ENCODE measurements at regions not wholly inside any gene's neighbourhood (a gene's known extent, or its start where the extent isn't known, plus 50 kb on each side); places are given as distances from the start of the nearest gene placed in this dataset.
"Not testable (repeated sequence)": the region's sequence is repeated elsewhere in the genome, so short reads cannot be mapped to it uniquely, and the experiment has no call there.

DNA sequence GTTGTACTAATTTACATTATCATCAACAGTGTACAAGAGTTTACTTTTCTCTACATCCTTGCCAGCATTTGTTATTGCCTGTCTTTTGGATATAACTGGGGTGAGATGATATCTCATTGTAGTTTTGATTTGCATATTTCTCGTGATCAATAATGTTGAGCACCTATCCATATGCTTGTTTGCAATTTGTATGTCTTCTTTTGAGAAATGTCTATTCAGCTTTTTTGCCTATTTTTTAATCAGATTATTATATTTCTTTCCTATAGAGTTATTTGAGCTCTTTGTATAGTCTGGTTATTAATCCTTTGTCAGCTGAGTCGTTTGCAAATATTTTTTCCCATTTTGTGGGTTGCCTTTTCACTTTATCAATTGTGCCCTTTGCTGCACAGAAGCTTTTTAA lies 540.8 kb upstream of the SGO1 start:
- peaks cover 0 to 4% (median 0%) of the 10 kb centered on the region in 3 donors for H3K36me3 Mint-ChIP-seq
- H3K9me3 Mint-ChIP-seq = peaks cover 3 to 84% (median 32%) of the 10 kb centered on the region in 6 donors
- no peaks in the 10 kb centered on the region for H3K4me1 Mint-ChIP-seq
- H3K4me3 Mint-ChIP-seq = no peak overlapping the region
- H3K27ac Mint-ChIP-seq = no peak overlapping the region
- no peaks in the 10 kb centered on the region for H3K27me3 Mint-ChIP-seq (ENCODE audit: low read depth in 3 of 3)
- DNase-seq = no peak

- no peaks in the 10 kb centered on the region for H3K4me1 Mint-ChIP-seq
- no peak for DNase-seq
- no peaks in the 10 kb centered on the region for H3K27me3 Mint-ChIP-seq (ENCODE audit: low read depth in 3 of 3)
- H3K27ac Mint-ChIP-seq = no peak overlapping the region
- H3K36me3 Mint-ChIP-seq = no peaks in the 10 kb centered on the region
- H3K4me3 Mint-ChIP-seq = no peak overlapping the region
- H3K9me3 Mint-ChIP-seq = peaks cover 9 to 79% (median 31%) of the 10 kb centered on the region in 6 donors
These were observed 538.2 kb upstream of the SGO1 start for GRCh38 chr3:20724241-20724640.

GRCh38 chr3:20716425-20716824 lies 530.4 kb upstream of the SGO1 start:
- peaks cover 19 to 58% (median 32%) of the 10 kb centered on the region in 6 donors for H3K9me3 Mint-ChIP-seq
- H3K4me3 Mint-ChIP-seq; H3K36me3 Mint-ChIP-seq; DNase-seq; H3K4me1 Mint-ChIP-seq; H3K27me3 Mint-ChIP-seq (ENCODE audit: low read depth in 3 of 3); H3K27ac Mint-ChIP-seq: not testable (repeated sequence)

DNA sequence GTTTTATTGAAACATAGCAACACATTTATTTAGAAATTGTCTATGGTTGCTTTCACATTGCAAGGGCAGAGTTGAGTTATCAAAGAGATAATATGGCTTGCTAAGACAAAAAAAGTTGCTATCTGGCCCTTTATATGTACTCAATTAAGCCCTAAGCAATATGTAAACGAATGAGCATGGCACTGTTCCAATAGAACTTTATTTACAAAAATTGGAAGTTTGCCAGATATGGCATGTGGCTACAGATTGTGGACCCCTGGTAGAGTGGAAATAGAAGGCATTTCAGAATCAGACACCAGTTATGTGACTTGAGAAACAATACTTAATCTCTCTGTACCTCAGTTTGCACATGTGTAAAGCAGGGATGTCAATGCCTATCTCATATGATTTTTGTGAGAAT lies 515.6 kb upstream of the SGO1 start:
- no peaks in the 10 kb centered on the region for H3K4me1 Mint-ChIP-seq
- H3K4me3 Mint-ChIP-seq = no peak overlapping the region
- H3K9me3 Mint-ChIP-seq = peaks cover 4 to 45% (median 21%) of the 10 kb centered on the region in 6 donors
- no peak for DNase-seq
- H3K27me3 Mint-ChIP-seq (ENCODE audit: low read depth in 3 of 3) = no peaks in the 10 kb centered on the region
- H3K36me3 Mint-ChIP-seq = no peaks in the 10 kb centered on the region
- no peak overlapping the region for H3K27ac Mint-ChIP-seq

- Mint-ChIP-seq H3K9me3 (peaks cover 4 to 39% (median 17%) of the 10 kb centered on the region in 6 donors), H3K27me3 (ENCODE audit: low read depth in 3 of 3) (no peaks in the 10 kb centered on the region), H3K36me3 (no peaks in the 10 kb centered on the region), H3K4me1 (no peaks in the 10 kb centered on the region), H3K4me3 (no peak overlapping the region), H3K27ac (no peak overlapping the region)
- no peak for DNase-seq
These were observed 514.7 kb upstream of the SGO1 start for GRCh38 chr3:20700714-20701113.

GRCh38 chr3:20698896-20699295 lies 512.9 kb upstream of the SGO1 start:
- H3K36me3 Mint-ChIP-seq = no peaks in the 10 kb centered on the region

DNA sequence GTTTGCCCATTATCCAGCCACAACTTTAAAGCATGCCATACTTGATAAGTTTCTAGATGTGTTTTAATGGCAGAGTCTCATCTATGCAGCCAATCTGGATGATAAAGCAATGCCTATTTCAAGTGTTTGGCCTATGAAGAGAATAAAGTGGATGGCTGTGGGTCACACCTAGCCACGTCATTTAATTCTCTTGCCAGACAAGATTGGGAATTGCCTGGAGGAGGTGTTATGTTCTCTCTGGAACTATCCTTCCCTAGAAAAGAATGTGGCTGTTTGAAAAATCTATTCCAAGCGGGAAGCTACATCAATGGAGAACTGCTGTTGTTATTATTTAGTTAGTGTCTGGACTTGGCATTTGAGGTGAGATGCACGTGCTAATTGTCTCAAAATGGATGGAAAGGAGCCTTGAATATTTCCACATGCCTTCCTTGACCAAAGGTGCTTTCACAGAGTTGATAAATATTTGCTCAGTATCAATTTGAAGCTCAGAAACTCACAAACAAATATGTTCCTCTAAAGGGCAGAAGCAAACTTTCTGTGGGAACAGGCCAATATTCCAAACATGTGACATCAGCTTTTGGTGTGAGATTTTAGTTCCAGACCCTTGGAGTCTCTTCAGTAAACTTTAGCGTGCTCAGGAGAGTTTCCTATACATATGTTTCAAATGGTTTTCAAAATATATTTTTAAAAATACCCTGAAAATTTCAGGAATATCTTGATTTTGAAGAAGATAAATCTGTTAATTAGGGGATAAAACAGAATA lies 510.6 kb upstream of the SGO1 start:
- Mint-ChIP-seq H3K36me3 (no peaks in the 10 kb centered on the region), H3K9me3 (peaks cover 5 to 39% (median 13%) of the 10 kb centered on the region in 6 donors), H3K27me3 (ENCODE audit: low read depth in 3 of 3) (no peaks in the 10 kb centered on the region), H3K4me3 (no peak overlapping the region), H3K27ac (no peak overlapping the region), H3K4me1 (no peaks in the 10 kb centered on the region)
- no peak for DNase-seq

More at GRCh38 chr3:20698896-20699295, 512.9 kb upstream of the SGO1 start:
- Mint-ChIP-seq H3K4me1 (no peaks in the 10 kb centered on the region), H3K27ac (no peak overlapping the region), H3K27me3 (ENCODE audit: low read depth in 3 of 3) (no peaks in the 10 kb centered on the region), H3K4me3 (no peak overlapping the region), H3K9me3 (peaks cover 4 to 40% (median 20%) of the 10 kb centered on the region in 6 donors)
- no peak for DNase-seq

- no peak for DNase-seq
- Mint-ChIP-seq H3K36me3 (no peaks in the 10 kb centered on the region), H3K27me3 (ENCODE audit: low read depth in 3 of 3) (no peaks in the 10 kb centered on the region), H3K4me1 (no peaks in the 10 kb centered on the region), H3K9me3 (peaks cover 5 to 54% (median 26%) of the 10 kb centered on the region in 6 donors), H3K27ac (no peak overlapping the region), H3K4me3 (no peak overlapping the region)
These were observed 506.7 kb upstream of the SGO1 start for GRCh38 chr3:20692675-20693074.

- Mint-ChIP-seq H3K36me3 (peaks cover 0 to 7% (median 0%) of the 10 kb centered on the region in 3 donors), H3K4me3 (no peak overlapping the region), H3K27ac (no peak overlapping the region), H3K27me3 (ENCODE audit: low read depth in 3 of 3) (peaks cover 0 to 1% (median 0%) of the 10 kb centered on the region in 3 donors), H3K4me1 (no peaks in the 10 kb centered on the region), H3K9me3 (peaks cover 24 to 85% (median 41%) of the 10 kb centered on the region in 6 donors)
- DNase-seq = no peak
These were observed 497.9 kb upstream of the SGO1 start for GRCh38 chr3:20683910-20684309.

DNA sequence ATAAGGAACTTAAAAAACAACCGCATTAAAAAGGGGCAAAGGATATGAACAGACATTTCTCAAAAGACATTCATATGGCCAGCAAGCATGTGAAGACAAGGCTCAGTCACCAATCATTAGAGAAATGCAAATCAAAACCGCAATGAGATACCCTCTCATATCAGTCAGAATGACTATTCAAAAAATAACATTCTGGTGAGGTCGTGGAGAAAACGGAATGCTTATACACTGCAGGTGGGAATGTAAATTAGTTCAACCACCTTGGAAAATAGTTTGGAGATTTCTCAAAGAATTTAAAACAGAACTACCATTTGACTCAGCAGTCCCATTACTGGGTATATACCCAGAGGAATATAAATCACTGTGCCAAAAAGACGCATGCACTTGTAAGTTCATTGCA lies 496.6 kb upstream of the SGO1 start:
- no peak for DNase-seq
- H3K27me3 Mint-ChIP-seq (ENCODE audit: low read depth in 3 of 3) = peaks cover 0 to 1% (median 0%) of the 10 kb centered on the region in 3 donors
- no peak overlapping the region for H3K27ac Mint-ChIP-seq
- no peak overlapping the region for H3K4me3 Mint-ChIP-seq
- H3K9me3 Mint-ChIP-seq = peaks cover 24 to 84% (median 38%) of the 10 kb centered on the region in 6 donors
- peaks cover 0 to 7% (median 0%) of the 10 kb centered on the region in 3 donors for H3K36me3 Mint-ChIP-seq
- no peaks in the 10 kb centered on the region for H3K4me1 Mint-ChIP-seq

- Mint-ChIP-seq H3K27ac (no peak overlapping the region), H3K27me3 (ENCODE audit: low read depth in 3 of 3) (no peaks in the 10 kb centered on the region), H3K9me3 (peaks cover 17 to 78% (median 38%) of the 10 kb centered on the region in 6 donors), H3K36me3 (peaks cover 0 to 4% (median 0%) of the 10 kb centered on the region in 3 donors), H3K4me1 (no peaks in the 10 kb centered on the region), H3K4me3 (no peak overlapping the region)
- DNase-seq = no peak
These were observed 495.1 kb upstream of the SGO1 start for GRCh38 chr3:20680990-20681628.

DNA sequence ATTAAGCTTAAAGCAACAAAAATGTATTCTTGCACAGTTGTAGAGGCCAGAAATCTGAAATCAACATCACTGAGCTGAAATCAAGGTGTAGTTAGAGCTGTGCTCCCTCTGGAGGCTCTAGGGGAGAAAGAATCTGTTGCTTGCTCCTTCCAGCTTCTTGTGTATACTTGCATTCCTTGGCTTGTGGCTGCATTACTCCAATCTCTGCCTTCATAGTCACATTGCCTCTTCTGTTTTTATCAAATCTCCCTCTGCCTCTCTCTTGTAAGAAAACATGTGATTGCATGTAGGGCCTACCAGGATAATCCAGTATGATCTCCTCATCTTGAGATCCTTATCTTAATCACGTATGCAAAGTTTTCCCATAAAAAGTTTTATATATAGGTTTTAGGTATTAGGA lies 487.9 kb upstream of the SGO1 start:
- H3K36me3 Mint-ChIP-seq = peaks cover 0 to 5% (median 0%) of the 10 kb centered on the region in 3 donors
- H3K27me3 Mint-ChIP-seq (ENCODE audit: low read depth in 3 of 3) = no peaks in the 10 kb centered on the region
- no peak overlapping the region for H3K4me3 Mint-ChIP-seq
- peaks cover 6 to 74% (median 35%) of the 10 kb centered on the region in 6 donors for H3K9me3 Mint-ChIP-seq
- DNase-seq = no peak
- H3K27ac Mint-ChIP-seq = no peak overlapping the region
- no peaks in the 10 kb centered on the region for H3K4me1 Mint-ChIP-seq

DNA sequence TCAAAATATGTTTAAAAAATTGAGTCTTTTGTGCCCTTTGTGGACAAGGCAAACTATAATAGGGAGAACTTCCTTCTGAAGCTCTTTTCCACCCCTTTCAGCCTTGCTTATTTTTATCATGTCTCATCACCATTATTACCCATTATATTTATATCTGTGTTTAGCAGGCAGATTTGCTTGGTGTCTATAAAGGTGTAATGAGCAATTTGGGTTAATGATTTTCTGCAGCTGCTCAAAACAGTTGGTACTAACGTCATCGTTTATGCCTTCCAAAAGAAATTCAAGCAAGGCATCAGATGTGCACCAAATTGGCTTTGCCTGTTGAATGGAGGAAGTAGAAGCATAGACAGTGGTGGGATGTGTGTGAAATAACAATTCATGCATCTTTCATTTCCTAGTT lies 483.7 kb upstream of the SGO1 start:
- H3K36me3 Mint-ChIP-seq = peaks cover 0 to 12% (median 0%) of the 10 kb centered on the region in 3 donors
- no peaks in the 10 kb centered on the region for H3K4me1 Mint-ChIP-seq
- no peak overlapping the region for H3K4me3 Mint-ChIP-seq
- H3K27me3 Mint-ChIP-seq (ENCODE audit: low read depth in 3 of 3) = peaks cover 0 to 1% (median 0%) of the 10 kb centered on the region in 3 donors
- peaks cover 10 to 69% (median 41%) of the 10 kb centered on the region in 6 donors for H3K9me3 Mint-ChIP-seq
- DNase-seq = no peak
- no peak overlapping the region for H3K27ac Mint-ChIP-seq

GRCh38 chr3:20669184-20669583 lies 483.2 kb upstream of the SGO1 start:
- no peak for DNase-seq
- Mint-ChIP-seq H3K4me1 (no peaks in the 10 kb centered on the region), H3K27me3 (ENCODE audit: low read depth in 3 of 3) (peaks cover 0 to 1% (median 0%) of the 10 kb centered on the region in 3 donors), H3K27ac (no peak overlapping the region), H3K9me3 (peaks cover 10 to 73% (median 42%) of the 10 kb centered on the region in 6 donors), H3K36me3 (peaks cover 0 to 12% (median 0%) of the 10 kb centered on the region in 3 donors), H3K4me3 (no peak overlapping the region)
